ENCODE measurements at regions not wholly inside any gene's neighbourhood (a gene's known extent, or its start where the extent isn't known, plus 50 kb on each side); places are given as distances from the start of the nearest gene placed in this dataset.

DNA sequence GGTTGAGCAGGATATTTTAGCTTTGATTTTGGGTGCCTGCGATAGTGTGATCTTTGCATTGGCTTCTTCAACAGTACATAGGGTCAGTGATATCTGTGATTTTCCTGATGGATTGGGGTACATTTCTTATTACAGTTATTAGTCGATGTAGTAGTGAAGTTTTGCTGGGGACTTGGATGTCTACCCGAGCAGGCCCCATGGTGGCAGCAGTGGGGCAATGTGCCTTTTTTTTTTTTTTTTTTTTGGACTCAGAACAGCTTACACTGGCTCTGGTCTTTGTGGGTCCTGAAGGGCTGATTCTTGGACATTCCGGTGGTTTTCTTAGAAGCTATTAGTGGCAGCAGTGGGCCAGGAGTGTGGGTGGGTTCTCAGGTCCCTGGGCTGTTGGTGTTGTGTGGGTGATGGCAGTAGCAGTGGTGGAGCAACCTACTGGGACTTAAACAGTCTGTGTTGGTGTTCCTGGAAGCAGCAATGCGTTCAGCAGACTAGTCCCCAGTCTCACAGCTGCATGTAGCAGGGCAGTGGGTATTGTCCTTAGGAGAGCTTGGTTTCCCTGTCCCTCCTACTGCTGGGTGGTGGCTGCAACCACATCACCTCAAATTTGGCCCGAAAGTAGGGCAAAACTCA is 53.7 kb upstream of the SLC4A10 start:
- TF ChIP-seq REST (IDR thresholded peaks at IDR 0.05; ENCODE audit: insufficient read depth in 1 of 2, low read depth in 2 of 2, low read length in 2 of 2) (no peak), POLR2AphosphoS5 (IDR thresholded peaks at IDR 0.05; ENCODE audit: low read depth, low read length) (no peak), TAF1 (IDR thresholded peaks at IDR 0.05; ENCODE audit: borderline replicate concordance, insufficient read depth, low read length) (no peak)
